NOMO-1 treated with DMSO at 0.1 percent for 48 hours (cell line): ENCODE measurements at regions not wholly inside any gene's neighbourhood (a gene's known extent, or its start where the extent isn't known, plus 50 kb on each side); places are given as distances from the start of the nearest gene placed in this dataset.
"Not testable (repeated sequence)": the region's sequence is repeated elsewhere in the genome, so short reads cannot be mapped to it uniquely, and the experiment has no call there.

Source experiments
- DNase-seq: peaks from one replicate; lab custom pipeline; 2025; ENCODE audit not compliant: unreplicated experiment; lab: John Stamatoyannopoulos, UW

DNA sequence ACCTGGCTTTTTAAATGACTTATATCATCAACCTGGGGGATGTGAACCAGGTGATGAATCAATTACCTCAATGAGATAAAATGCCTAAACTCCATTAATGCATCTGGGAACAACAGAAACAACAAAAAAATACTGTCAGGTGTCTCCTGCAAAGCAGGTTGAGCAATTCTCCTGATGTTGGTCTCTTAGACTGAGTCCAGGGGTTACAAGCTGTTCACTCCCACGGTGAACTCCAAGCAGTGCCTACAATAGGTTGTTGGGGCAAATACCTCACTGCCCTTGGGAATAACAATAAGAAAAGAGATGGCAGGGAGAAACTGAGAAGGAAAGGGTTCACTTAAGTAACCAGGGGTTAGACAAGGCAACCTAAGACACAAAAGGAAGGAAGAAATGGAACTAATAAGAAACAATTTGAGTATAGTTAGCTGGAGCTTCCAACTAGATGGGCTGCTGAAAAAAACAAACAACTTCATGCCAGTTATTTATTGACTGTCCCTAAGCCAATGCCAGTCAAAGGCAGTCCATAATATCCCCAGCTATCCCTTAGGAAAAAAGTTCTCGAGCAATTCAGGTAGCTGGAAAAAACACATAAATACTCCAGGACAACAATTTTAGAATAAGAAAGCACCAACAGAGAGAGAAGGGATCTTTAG, 97.6 kb upstream of the MAGI3 start:
- DNase-seq: no peak

DNA sequence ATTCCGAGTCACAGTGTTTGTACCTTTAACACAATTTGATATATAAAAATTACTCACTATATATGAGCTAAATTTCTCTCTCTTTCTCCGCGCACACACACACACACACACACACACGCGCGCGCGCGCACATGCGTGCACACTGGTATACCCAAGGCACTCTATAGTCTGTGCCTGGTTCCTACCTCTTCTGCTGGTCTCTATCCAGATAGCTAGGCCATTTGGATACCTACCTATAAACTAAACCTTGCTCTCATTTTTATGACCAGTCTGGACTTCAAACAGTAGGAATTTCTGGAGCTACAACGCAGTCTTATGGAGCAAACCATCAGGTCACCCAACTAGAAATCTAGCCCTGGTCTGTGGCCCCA, 97.1 kb upstream of the MAGI3 start:
- DNase-seq: no peak

DNA sequence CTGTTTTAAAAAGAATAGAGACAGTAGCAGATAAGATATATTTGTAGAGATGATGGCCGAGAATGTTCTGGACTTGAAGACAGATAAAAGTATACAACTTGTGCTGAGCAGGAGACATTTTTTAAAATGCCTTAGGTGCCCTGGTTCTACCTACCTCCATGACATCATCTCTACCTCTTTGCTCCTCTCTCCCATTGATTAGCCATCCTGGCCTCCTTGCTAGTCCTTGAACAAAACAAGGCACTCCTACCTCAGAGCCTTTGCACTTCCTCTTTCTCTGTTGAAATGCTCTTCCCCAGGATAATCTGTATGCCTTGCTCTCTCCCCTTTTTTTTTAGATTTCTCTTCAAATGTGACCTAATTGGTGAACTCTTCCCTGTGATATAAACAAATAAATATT, 92.6 kb upstream of the MAGI3 start:
- no peak for DNase-seq

DNA sequence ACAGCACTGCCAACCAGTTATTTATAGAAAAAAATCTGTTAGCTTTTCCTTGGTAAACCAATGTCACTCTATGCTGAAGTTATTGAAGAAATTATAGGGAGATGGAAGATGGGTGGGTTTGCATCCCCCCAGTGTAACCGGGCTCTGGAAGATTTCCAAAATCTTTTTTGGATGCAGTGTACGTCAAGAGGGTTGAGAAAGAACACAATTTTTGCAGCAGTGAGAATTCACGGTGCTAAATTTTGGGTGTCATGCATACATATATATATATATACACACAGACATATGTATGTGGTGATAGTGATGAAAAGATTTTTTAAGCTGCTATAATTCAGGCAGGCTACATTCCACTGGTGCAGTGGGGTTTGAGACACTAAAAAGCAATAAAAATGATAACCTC, 91.4 kb upstream of the MAGI3 start:
- no peak for DNase-seq

DNA sequence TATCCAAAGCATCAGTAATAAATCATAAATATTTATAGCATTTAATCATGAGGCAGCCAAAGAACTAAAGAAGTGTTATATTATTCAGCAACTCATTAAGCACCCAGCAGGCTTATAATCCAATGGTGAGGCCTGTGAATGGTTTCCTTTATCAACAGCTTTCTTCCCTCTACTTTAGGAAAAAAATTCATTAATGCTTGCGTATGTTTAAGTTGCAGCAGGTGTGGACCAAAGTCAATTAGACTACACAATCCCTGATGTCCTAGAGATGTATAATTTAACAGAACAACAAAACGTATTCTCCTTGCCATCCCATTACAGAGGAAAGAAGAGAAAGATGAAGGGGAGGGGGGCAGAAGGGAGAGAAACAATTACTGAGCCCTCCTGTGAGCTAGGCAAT, 87.7 kb upstream of the MAGI3 start:
- DNase-seq: no peak

DNA sequence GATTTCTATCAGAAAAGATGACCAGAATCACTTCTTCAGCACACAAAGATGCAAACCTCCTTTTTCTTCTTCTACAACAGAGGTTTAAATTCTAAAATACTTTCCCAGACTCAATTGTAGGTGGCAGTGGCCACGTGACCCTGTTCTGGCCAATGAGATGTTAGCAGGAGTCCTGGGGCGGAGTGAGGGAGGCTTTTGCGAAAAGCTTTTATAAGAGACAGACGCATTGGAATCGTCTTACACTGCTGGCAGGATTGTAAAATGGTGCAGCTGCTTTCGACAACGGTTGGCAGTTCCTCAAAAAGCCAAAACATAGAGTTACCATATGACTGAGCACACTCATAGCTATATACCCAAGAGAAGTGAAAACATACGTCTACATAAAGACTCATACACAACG, 87.0 kb upstream of the MAGI3 start:
- DNase-seq: no peak

DNA sequence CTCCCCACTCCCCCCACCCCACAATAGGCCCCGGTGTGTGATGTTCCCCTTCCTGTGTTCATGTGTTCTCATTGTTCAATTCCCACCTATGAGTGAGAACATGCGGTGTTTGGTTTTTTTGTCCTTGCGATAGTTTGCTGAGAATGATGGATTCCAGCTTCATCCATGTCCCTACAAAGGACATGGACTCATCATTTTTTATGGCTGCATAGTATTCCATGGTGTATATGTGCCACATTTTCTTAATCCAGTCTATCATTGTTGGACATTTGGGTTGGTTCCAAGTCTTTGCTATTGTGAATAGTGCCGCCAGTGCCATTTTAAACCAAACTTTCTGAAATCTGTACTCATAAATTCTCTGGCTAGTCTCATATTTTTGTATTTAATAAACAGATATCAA, 85.3 kb upstream of the MAGI3 start:
- DNase-seq: not testable (repeated sequence)

DNA sequence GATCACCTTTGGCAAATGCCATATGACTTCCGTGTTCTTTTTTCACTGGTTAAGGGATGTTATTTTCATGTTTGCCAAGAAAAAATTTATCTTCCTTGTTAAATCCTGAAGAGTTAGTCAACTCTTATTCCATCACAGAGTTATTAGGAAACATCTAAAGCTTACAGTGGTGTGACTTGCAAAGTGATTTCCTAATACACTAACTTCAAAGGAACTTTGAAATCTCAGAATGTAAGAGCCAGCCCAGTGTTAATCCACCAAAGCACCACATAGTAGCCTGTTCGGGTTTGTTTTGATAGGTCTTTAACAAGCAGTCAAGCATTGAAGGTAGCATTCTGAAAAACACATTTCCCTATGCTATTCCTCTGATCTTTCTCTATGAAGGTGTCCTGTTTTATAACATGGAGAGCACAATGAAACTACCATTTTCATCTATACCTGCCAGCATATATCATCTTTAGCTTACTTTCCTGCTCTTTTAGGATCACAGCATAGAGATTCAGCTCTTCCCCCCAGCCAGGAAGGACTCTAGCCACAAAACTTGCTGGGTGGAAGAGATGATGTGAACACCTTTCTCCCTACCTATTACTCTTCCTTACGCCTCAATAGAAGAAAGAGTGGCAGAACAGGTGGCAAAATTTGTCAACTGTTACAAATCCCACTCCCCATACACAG, 82.4 kb upstream of the MAGI3 start:
- no peak for DNase-seq

DNA sequence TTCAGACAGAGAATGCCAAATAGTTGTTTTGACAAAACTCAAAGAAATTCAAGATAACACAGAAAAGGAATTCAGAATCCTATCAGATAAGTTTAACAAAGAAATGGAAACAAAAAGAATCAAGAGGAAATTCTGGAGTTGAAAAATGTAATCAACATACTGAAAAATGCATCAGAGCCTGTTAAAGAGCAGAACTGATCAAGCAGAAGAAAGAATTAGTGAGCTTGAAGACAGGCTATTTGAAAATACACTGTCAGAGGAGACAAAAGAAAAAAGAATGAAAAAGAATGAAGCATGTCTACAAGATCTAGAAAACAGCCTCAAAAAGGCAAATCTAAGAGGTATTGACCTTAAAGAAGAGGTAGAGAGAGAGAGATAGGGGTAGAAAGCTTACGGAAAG, 77.7 kb upstream of the MAGI3 start:
- DNase-seq: not testable (repeated sequence)

DNA sequence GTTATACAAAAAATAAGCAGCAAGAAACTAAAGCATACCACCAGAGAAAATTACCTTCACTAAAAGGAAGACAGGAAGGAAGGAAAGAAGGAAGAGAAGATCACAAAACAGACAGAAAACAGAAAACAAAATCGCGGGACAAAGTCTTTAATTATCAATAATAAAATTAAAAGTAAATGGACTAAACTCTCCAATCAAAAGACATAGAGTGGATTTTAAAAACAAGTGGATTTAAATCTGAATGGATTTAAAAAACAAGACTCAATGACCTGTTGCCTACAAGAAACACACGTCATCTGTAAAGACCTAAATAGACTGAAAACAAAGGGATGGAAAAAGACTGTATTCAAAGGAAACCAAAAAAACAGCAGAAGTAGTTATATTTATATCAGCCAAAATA, 75.7 kb upstream of the MAGI3 start:
- DNase-seq: no peak

DNA sequence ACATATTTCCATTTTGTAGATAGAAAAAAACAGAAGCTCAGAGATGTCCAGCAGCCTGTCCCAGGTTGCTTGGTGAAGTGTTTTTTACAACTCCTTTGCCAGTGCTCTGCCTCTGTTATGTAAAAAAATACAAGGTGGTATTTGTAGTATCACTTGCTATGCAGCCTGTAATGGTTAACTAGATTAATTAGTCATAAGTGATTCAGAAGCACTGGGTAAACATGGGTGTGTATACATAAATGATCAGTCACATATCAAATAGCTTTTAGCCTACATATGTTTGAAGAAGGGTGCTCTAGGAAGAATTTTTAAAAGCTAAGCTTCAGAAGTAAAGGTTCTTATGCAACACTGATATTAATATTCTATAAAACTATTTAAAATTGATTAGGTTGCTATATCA, 70.0 kb upstream of the MAGI3 start:
- DNase-seq: no peak

DNA sequence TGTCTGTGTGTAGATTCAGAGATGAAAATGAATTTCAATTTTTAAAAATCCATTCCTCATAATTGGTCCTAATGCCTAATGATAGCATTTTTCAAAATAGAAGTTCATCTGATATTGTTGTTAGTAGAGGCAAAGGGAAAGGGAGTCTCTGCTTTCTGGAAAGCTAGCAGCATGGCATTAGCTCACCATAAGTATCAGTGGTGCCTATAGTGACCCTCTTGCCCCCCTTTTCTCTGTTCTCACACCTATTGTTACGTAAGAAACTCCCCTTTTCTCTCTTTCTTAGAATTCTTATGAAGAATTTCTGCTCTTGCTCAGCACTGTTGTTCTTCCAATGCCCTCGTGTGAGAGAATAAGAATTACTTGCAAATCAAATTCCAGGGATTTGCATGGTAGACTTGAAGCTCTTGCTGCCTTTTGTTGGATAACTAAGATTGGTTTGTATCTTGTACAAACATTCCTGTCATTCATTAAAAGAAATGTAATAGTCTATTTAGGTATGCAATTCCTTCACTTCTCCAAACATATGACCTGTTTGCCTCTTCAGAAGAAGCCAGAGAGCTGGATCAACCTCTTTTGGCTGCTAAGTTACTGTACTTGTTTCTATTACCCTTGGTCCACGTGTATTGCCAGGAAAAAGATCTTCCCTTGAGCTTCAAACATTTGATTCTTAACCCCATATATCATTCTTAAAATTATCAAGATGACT, 69.2 kb upstream of the MAGI3 start:
- no peak for DNase-seq

DNA sequence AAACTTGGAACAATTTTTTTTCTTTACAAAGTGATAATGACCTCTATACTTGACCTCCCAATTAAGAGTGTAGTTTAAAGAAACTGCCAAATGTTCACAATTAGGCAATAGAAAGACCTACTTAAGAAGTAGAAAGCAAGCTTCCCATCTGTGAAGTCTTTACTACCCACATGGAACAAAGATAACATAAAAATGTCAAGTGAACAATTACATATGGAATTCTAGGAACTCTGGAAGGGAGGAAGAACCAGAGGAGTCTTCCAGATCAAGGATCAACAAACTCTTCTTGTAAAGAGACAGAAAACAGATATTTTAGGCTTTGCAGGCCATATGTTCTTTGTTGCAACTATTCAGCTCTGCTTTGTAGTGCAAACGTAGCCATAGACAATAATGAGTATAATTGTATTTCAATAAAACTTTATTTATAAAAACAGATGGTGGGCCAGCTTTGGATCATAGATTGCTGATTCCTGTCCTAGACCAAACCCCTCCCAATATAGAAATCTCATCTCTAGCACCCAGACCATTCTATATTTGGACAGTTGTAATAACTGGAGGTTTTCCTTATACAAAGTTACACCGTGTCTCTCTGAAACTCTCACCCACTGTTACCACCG, 68.4 kb upstream of the MAGI3 start:
- no peak for DNase-seq

DNA sequence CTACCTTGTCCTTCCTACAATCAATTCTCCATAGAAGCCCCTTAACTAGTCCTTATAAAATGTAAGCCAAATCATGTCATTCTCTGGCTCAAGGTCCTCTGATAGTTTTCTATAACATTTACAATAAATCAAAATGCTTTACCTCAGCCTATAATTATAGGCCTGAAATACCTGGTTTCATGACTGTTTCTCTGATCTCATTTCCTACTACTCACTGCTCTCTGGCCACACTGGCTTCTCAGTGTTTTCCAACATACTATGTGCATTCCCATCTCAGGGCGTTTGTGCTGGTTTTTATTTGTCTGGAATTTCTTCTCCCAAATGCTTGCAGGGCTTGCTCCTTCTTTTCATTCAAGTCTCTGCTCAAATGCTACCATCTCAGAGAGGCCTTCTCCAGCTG, 67.9 kb upstream of the MAGI3 start:
- DNase-seq: no peak

DNA sequence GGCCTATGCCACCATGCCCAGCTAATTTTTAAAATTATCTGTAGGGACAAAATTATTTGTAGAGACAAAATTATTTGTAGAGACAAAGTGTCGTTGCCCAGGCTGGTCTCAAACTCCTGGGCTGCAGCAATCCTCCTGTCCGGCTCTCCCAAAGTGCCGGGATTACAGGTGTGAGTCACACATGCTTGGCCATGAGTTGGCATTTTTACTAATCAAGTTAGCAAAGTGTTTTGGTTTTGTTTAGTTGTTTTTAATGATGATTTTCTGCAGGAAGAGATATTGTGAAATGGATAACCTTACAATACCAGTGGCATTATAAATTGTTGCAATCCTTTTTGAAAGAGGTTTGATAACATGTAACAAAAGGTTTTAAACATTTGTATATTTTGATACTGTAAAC, 65.3 kb upstream of the MAGI3 start:
- no peak for DNase-seq

DNA sequence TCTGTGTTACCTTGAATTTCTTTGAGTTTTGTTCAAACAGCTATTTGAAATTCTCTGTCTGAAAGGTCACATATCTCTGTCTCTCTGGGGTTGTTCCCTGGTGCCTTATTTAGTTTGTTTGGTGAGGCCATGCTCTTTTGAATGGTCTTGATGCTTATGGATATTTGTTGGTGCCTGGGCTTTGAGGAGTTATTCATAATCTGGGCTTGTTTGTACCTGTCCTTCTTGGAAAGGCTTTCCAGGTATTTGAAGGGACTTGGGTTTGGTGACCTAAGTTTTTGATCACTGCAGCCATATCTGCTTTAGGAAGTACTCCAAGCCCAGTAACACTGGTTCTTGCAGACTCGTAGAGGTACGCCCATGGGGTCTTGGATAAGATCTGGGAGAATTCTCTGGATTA, 63.3 kb upstream of the MAGI3 start:
- DNase-seq: no peak

DNA sequence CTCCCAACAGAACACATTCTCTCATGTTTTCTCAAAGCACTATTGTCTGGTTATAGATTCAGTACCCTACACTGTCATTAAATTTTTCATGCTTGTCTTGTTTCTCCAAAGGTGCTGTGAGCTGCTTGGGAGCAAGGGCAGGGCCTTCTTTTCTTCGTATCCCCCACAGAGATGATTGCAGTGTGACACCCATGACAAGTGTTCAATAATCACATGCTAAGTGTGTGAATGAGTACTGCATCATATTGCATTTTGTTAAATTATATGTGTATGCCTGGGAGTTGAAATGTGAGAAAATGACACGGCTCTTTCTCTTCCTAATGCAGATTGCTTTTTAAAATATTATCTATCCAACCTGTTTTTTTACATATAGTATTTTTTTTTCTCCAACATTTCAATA, 57.3 kb upstream of the MAGI3 start:
- no peak for DNase-seq

DNA sequence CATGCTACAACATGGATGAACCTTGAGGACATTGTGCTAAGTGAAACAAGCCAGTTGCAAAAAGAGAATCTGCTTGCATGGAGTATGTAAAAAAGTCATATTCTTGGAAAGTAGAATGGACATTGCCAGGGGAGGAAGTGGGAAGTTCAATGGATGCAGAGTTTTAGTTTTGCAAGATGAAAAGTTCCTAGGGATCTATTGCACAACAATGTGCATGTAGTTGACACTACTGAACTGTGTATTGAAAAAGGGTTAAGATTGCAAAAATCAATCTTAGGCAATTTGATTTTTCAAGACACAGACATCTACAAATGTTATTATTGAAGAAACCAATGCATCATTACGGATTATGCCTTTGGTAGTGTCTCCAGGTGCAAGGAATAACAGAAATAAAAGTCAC, 50.3 kb upstream of the MAGI3 start:
- no peak for DNase-seq
